Activated T-helper 1 cell treated with anti-CD3 and anti-CD28 coated beads, Interleukin-2, amount 50 U/mL, for 16 hours (primary cell): ENCODE measurements at regions not wholly inside any gene's neighbourhood (a gene's known extent, or its start where the extent isn't known, plus 50 kb on each side); places are given as distances from the start of the nearest gene placed in this dataset.
A peak's percentile ranks its signal among the peaks of the same experiment; 100 is the strongest.
"Not testable (repeated sequence)": the region's sequence is repeated elsewhere in the genome, so short reads cannot be mapped to it uniquely, and the experiment has no call there.

ENCODE experiments used
- DNase-seq, 2 donors: peaks; one replicate each; pipeline ENCODE4 v3.0.0-alpha.2; 2020; ENCODE audit warnings: low read depth in 1 of 2, low spot score in 1 of 2

- no peak for DNase-seq
Observed at GRCh38 chr12:9340422-9341259, 132.4 kb upstream of the PZP start.

GRCh38 chr12:9337656-9338055 lies 129.5 kb upstream of the PZP start:
- no peak for DNase-seq

DNA sequence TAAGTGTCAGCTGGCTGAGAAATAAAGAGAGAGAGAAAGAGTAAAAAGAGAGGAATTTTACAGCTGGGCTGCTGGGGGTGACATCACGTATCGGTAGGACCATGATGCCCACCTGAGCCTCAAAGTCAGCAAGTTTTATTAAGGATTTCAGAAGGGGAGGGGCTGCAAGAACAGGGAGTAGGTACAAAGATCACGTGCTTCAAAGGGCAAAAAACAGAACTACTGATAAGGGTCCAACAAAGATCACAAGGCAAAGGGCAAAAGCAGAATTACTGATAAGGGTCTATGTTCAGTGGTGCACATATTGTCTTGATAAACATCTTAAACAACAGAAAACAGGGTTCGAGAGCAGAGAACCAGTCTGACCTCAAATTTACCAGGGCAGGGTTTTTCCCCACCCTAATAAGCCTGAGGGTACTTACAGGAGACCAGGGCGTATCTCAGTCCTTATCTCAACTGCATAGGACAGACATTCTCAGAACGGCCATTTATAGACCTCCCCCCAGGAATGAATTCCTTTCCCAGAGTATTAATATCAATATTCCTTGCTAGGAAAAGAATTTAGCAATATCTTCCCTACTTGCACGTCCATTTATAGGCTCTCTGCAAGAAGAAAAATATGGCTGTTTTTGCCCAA lies 128.3 kb upstream of the PZP start:
- not testable (repeated sequence) for DNase-seq

DNA sequence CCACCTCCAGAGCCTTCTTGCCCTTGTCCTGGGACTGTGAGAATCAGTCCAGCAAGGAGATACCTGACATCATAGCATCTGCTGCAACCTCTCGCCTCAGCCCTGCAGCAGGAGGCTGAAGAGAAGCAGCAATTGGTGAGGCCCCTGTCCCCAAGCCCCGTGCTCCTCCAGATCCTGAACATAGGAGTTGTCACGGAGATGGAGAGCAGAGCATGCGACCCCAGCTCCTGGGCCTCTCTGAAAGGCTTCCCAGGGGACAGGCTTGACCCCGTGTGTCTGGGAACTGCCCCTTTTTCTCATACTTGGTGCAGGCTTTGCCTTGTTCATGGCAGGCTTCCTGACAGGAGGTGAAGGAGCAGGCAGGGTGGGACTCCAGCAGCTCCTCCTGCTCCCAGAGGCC lies 127.7 kb upstream of the PZP start:
- no peak for DNase-seq

- no peak for DNase-seq
Observed at GRCh38 chr12:9334964-9335363, 126.8 kb upstream of the PZP start.

DNA sequence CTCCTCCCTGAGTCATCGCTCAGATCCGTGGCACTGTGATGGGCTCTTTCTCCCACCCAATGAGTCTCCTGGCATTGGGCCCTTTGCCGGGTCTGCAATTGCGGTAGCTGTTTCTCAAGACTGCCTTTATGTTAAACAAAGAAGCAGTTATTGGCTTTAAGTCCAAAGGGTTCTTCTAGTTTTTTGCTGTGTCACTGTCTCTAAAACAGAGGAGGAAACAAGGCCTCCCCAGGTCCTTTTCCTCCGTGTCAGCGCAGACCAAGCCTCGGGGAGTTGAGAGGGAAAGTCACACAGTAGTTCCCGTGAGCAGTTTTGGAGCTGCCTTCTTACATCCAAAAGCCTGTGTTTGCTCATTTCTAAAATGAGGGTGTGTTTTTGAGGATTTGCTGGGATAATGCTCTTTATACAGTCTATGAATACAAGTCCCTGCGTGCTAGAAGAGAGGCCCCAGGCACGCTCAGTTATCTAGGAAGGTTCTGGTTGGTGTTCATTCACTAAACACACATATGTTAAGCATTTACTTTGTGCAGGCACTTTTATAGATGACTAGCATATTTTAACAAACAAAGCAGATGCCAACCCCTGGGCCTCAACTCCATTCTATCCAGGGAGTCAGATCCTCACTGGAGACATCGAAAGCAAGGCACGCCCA lies 126.0 kb upstream of the PZP start:
- DNase-seq: no peak

- DNase-seq: no peak
Observed at GRCh38 chr12:9333161-9333560, 125.0 kb upstream of the PZP start.

- DNase-seq: no peak
Observed at GRCh38 chr12:9332564-9332963, 124.4 kb upstream of the PZP start.

- DNase-seq: peak; percentile 41 to 51
Observed at GRCh38 chr12:9331218-9331626, 123.0 kb upstream of the PZP start.

GRCh38 chr12:9329019-9329418 lies 120.8 kb upstream of the PZP start:
- DNase-seq: no peak

DNA sequence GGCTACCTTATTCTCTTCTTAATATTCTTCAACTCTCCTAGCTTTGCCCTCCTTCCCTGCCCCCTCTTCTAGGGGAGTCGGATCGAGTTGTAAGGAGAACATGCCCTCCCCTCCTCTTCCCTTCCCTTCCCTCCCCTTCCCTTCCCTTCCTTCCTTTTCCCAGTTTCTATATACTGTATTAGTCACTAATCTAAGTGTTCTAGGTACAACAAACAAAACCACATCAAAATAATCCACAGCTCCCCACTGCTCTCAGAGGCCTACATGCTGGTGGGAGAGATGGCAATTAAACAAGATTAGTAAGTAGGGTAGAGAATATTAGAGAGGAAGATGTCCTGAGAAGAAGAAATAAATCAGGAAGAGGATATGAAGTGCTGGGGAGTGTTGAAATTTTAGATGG lies 119.9 kb upstream of the PZP start:
- DNase-seq: no peak

GRCh38 chr12:9327320-9327719 lies 119.1 kb upstream of the PZP start:
- DNase-seq: no peak

- DNase-seq: not testable (repeated sequence)
Observed at GRCh38 chr12:9326849-9327248, 118.7 kb upstream of the PZP start.

GRCh38 chr12:9326085-9326484 lies 117.9 kb upstream of the PZP start:
- DNase-seq: no peak

- no peak for DNase-seq
Observed at GRCh38 chr12:9325471-9325870, 117.3 kb upstream of the PZP start.

DNA sequence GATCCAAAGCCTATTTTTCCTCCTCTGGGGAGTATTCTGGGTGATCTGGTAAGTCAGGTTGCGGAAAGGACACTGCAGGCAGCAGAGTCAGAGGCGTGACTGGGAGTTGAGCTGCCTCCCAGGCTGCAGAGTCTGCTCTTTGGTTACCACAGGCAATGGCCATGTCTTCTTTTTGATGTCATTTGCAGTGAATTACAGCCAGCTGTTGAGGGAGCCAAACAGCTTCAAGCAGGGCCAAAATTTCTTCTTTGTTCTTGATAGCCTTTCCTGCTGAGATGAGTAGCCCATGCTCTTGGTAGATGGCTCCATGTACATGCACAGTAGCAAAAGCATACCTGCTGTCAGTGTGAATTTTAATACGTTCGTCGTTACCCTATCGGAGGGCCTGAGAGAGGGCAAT lies 116.6 kb upstream of the PZP start:
- no peak for DNase-seq

DNA sequence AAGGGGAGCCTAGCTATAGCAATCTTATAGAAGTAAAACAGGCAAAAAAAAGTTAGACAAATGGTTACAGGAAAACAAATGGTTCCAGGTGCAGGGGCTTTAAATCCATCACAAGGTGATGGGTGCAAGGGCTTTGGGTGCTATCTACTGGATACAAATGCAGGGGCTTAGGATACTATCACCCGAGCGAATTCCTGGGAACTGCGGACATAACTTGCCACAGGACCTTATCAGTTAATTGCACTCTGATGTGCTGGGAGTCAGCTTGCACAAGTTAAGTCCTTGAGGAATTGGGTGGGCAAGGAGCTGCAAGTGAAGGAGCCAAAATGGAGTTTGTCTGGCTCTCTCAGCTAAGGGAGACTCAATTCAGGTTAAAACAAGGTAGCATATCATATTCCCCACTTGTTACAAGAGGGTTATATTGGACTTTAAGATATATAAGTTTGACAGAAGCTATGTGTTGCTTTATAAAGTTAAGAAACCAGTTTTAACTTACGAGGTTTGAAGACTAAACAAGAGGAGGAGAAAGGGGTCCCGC lies 115.0 kb upstream of the PZP start:
- no peak for DNase-seq

GRCh38 chr12:9319842-9320173 lies 111.6 kb upstream of the PZP start:
- DNase-seq: no peak

- DNase-seq: no peak
Observed at GRCh38 chr12:9319044-9319841, 111.0 kb upstream of the PZP start.

GRCh38 chr12:9313479-9313878 lies 105.3 kb upstream of the PZP start:
- not testable (repeated sequence) for DNase-seq
